HG03575 (cell line): ENCODE measurements at regions not wholly inside any gene's neighbourhood (a gene's known extent, or its start where the extent isn't known, plus 50 kb on each side); places are given as distances from the start of the nearest gene placed in this dataset.
"Not testable (repeated sequence)": the region's sequence is repeated elsewhere in the genome, so short reads cannot be mapped to it uniquely, and the experiment has no call there.

Experiments
- ATAC-seq: cut with Tn5 transposase; IDR thresholded peaks from one replicate; pipeline ENCODE4 v1.9.1; 2021; ENCODE audit not compliant: unreplicated experiment, insufficient number of reproducible peaks, low FRiP score; ENCODE audit errors: extremely low read depth

DNA sequence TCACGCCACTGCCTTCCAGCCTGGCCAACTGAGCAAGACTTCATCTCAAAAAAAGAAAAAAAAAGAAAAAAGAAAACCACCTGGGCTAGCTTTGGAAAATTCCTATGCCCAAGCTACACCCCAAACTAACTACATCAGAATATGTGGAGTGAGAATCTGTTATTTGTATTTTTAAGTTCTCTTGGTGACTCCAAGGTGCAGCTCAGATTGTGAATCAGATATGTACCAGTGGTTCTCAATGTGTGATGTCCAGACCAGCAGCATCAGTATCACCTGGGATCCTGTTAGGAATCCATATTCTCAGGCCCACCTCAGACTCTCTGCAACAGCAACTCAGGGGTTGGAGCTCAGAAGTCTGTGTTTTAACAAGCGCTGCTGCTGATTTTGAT lies 376.8 kb downstream of the EDEM1 start:
- ATAC-seq, result no peak

DNA sequence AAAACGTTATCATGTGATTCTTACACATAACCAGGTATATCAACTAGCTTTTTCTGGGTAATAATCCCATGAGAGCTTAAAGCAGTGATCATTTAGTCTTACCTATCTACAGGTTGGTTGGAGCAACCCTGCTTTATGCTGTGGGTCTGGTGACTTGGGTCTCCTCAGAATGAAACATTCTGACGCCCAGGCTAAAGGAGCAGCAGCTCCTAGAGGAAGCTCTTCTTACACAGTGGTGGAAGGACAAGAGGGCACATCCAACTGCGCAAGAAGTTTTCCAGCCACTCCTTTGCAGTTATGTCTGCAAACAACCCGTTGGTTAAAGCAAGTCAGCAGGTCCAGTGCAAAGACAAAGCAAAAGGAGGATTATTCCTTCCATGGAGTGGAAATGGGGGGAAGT lies 377.5 kb downstream of the EDEM1 start:
- no peak for ATAC-seq

DNA sequence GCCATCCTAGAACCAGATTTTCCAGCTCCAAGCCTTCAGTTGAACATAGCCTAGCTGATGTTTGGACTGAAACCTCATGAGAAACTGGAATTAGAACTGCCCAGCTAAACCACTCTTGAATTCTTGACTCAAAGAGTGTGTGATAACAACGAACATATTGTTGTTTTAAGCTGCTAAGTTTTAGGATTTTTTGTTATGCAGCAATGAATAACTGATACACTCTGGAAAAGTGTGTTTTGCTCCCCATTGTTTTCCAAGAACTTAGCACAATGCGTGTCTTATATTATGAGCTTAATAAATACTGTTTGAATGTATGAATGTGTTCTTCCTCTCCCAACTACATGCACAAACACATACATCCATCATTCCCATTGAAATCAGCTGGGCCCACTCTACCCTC lies 379.6 kb downstream of the EDEM1 start:
- no peak for ATAC-seq

DNA sequence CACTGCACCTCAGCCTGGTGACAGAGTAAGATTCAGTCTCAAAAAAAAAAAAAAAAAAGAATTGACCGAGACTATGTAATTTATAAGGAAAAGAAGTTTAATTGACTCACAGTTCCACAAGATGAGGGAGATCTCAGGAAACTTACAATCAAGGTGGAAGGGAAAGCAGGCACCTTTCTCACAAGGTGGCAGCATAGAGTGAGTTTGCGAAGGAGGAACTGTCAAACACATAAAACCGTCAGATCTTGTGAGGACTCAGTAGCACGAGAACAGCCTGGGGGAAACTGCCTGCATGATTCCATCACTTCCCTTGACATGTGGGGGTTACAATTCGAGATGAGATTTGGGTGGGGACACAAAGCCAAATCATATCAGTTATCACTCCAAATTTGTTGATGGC lies 380.9 kb downstream of the EDEM1 start:
- no peak for ATAC-seq

DNA sequence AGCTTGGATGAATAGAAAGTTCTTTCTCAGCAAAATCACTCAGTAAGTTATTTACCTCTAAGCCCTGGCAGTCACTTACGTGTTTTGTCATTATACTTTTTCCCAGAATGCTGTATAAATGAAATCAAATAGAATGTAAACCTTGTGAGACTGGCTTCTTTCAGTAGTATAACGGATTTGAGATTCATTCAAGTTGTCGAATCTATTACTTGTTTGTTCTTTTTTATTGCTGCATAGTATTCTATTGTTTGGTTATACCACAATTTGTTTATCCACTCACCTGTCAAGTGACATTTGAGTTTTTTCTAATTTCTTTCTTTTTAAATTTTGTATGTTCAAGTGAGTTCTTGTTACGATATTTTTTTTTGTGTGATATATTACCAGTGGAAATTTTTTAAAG lies 381.6 kb downstream of the EDEM1 start:
- ATAC-seq, result no peak

DNA sequence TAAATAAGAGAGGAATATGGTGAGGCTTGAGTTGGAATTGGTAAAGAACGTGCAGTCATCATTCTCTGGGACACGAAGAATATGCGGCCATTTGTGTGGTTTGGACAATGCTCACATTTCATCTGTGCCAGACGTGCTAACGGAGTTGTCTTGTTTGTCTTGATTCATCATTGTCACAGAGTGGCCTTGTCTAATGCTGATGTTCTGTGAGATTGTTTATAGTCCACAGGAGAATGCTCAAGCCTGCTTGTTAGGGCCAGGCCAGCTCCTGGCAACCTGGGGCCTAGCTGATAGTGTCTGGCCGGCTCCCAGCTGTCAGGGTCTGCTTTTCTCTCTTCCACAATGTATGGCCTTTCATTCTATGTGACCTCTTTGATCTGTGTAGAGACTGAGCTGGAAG lies 384.7 kb downstream of the EDEM1 start:
- ATAC-seq, result no peak

DNA sequence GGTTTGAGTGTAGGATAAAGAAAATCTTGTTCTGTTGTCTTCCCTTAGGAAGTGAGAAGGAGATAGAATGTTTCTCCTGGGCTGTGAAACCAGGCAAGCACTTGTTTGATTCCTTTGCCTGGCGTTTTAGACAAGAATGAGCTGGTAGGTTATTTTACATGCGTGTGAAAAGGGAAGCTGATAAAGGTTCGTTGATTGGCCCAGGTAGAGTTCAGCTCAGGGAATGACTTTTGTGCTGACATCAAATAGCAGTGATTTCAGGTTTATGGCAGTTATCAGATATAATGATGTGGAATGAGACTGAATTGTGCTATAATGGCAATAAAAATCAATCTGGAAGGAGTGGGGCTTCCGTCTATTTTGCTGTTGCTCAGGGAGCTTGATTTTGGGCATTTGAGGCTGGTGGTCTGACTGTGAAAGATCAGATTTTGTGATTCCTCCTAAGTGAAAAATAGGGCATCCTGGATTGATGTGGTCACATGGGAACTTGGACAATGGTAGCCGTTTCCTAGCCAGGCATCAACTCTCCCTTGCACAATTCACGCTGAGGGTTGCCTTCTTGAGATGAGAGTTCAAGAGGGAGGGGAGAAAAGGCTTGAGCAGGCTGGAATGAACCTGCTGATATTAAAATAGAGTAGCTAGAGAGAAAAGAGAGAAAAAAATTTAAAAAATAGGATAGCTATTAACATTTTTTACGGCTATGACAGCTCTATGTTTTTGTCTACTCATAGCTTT lies 388.9 kb downstream of the EDEM1 start:
- ATAC-seq, result no peak

DNA sequence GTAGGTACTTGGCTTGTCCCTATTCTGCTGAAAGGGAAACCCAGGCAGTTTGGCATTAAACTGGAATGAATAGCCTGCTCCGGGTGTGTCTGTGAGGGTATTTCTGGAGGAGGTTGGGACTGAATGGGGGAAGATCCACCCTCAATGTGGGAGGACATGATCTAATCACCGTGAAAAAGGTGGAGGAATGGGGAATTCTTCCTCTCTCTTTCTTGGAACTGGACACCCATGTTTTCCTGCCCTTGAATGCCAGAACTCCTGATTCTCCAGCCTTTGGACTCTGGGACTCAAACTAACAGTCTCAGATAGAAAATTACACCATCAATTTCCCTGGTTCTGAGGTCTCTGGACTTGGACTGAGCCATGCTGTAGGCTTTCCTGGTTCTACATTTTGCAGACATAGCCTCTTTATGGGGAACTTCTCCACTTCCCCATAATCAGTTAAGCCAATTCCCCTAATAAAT lies 391.7 kb downstream of the EDEM1 start:
- no peak for ATAC-seq

DNA sequence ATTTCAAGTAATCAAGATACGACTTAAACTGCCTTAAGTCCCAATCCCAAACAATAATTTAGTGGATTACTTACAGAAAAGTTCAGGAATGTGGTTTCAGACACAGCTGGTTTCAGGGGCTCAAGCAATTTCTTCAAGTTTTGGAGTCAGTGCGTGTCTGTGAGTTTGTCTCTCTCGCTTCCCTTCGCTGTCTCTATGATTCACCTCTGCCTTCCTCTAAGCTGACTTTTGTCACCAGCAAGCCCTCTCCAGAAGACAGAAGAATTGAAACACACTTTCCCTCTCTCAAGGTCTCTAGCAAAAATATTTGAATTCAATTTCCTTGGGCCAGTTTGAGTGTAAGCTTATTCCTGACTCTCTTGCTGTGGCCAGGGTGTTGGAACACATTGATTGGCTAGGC lies 392.4 kb downstream of the EDEM1 start:
- no peak for ATAC-seq

DNA sequence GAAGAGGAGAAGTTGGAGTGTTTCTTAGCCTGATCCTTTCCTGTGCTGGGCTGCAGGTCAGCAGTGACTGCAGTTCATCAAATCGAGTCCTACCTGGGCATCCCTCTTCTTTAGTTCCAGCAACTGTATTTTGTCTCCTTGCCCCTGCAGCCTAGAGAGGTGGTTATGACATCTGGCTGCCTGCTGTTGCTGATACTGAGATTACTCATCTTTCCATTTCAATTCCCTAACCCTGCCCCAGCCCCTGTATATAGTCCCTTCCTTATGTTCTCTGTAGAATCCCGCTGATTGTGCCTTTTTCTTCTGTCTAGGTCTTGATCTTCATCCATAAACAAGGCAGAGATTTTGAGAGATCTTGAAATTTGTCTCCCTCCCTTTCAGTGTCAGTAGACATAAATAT lies 393.3 kb downstream of the EDEM1 start:
- no peak for ATAC-seq

DNA sequence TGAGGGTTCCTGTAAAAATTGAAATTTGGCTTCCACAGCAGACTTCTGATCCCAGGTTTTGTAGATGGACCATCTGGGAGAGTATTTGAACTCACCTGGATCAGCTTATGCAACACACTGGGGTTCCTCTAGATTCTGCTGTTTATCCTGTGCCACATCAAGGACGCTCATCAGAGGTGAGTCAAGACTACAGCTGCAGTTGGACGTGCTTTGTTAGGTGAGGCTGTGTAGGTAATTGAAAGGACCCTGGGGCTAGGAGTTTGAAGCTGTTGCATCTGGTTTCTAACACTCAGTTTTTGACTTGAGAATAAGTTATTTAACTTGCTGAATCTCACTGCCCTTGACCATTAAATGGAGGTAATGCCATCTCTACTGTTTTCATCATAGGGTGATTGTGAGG lies 394.2 kb downstream of the EDEM1 start:
- no peak for ATAC-seq

DNA sequence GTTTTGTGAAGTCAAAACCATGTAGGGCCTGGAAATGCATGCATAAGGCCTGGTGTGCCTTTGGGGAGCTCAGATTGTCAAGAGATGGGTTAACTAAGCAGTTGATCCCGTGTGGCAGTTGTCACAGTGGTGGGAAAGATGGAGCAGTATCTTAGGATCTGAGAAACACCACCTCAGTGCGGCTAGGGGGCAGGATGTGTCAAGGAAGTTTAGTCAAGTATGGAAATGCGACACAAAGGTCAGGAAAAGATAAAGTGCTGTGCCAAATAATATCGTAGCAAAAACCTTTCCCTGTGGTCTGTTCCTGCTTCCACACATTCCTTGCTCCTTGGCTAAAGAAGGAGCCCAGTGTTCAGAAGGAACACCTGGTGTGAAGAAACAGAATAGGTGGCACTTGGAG lies 396.4 kb downstream of the EDEM1 start:
- ATAC-seq, result no peak

DNA sequence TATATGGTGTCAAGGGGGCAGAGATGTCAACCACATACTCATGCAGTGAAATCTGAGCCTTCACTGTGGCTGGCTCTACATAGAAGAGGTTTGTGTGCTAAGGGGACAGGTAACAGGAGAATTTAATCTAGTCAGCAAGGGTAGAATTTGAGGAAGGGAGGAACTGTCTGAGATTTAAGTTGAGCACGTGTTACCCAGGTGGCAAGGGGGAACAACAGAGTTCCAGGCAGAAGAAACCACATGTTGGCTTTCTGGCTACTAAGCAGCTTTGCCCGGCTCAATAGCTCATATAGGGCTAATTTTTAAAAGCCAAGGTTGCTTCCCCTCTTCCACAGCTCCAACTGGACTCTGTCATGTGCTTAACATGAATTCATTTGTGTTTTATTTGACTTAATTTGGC lies 397.6 kb downstream of the EDEM1 start:
- no peak for ATAC-seq

DNA sequence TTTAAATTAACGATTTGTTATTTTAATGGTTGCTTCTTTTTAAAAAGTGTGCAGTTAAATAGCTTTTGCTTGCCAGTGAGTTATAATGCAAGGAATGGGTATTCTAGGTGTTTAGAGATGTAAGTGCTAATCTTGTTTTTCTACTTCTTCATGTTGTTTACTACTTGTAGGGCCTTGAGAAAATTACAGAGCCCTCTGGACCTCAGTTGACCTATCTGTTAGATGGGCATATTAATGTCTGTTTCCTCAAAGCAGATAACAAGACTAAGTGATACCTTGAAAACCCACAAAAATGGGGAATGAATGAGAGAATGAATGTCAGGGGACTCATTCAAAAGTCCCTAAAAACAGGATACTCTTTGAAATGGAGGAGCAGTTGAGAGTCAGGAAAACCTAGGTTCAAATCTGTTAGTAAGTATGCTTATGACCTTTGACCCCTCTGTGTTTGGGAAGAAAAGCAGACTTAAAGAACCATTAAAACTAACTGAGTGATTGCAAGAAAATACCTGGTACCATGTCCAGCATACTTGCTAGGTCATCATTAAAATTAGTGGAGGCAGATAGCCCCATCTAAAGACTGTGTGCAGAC lies 419.5 kb downstream of the EDEM1 start:
- no peak for ATAC-seq

DNA sequence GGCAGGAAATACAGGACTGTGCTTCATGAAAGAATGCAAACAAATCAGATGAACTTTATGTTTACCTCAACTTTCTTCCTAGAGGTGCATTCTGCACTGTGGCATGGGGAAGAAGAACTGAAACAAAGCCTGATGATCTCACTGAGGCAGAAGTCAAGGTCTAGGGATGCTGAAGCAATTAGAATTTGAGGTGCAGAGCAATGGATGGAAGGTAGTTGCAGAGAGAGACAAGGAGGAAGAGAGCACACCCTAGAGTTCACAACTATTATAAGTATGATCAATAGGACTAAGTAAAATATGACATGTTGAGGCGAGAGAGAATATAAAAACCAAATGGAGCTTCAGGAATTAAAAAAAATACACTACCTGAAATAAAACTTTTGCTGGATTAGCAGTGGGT lies 420.1 kb downstream of the EDEM1 start:
- no peak for ATAC-seq

DNA sequence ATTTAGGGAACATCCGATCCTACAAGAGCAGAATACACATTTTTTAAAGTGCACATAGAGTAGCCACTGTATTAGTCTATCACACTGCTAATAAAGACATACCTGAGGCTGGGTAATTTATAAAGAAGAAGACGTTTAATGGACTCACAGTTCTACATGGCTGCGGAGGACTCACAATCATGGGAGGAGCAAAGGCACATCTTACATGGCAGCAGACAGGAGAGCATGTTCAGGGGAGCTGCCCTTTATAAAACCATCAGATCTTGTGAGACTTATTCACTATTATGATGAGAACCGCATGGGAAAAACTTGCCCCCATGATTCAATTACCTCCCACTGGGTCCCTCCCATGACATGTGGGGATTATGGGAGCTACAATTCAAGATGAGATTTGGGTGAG lies 421.5 kb downstream of the EDEM1 start:
- not testable (repeated sequence) for ATAC-seq

DNA sequence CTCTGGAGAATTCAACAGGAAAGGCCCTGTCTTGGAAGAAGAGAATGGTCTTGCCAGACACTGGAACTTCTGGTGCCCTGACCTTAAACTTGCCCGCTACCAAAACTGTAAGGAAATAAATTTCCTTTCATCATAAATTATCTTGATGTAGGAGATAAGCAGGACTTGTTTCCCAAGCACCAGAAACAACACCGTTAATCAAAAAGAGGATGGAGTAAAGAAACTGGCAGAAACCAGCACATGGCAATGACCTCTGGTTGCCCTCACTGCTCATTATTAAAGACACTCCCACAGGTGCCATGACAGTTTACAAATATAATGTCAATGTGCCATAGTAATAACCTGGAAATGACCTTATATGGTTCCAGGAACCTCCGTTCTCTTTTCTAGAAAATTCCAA lies 426.1 kb downstream of the EDEM1 start:
- ATAC-seq, result no peak

DNA sequence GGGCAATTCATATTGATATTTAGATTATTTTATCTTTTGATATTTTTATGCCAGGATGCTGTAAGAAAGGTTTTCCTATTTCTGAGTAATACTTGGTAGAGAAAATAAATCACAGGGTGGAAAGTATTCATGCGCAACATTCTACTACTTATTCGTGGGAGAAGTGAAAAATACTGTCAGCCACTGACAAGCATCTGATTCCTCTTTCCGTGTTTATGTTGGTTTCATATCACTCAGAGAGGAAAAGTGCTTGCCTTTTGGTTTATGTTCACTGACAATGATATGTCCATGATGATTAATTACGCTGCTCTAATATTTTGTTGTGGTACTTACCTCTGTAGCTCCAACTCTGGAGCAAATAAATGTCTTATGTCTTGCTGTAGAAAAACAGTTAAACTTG lies 429.4 kb downstream of the EDEM1 start:
- ATAC-seq, result no peak

DNA sequence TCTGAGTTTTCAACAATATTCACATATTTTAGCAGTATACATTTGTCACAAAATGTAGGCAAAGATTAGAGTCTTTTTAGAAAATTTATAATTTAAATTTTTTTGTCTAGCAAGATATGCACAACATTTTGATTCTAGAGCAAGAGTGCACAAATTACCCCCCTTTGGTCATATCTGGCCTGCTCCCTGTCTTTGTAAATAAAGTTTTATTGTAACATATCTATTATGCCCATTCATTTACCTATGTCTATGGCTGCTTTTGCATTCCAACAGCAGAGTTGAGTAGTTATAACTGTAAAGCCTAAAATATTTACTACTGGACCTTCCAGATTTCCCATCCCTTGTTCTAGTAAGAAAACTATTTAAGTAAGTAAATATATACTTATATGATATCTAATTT lies 430.7 kb downstream of the EDEM1 start:
- ATAC-seq, result no peak

DNA sequence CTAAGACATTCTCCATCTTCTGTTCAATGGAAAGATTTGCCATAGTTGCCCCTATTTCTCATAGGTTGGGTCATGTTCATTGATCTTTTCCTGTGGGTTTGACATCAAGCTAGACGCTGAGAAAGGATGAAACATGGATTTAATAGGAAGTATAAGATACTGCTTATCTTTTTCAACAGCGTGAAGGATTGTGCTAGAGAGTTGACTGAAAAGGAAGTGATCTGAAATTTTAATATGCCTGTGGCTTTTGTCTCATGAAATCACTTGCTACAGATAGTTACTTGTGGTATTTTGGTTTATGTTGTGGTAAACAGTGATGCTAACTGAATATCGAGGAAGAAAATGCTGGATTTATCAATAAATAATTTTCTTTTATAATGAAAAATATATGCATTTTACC lies 442.9 kb downstream of the EDEM1 start:
- ATAC-seq, result no peak

DNA sequence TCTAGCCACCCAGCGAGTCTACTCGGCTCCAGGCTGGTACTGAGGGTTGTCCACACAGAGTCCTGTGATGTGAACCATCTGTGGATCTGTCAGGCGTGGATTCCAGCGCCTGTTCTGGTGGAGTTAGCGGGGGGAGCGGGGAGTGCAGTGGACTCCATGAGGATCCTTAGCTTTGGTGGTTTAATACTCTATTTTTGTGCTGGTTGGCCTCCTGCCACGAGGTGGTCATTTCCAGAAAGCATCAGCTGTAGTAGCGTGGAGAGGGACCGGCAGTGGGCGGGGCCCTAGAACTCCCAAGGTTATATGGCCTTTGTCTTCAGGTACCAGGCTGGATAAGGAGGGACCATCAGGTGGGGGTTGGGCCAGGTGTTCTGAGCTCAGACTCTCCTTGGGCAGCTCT lies 446.5 kb downstream of the EDEM1 start:
- no peak for ATAC-seq
